ENCODE measurements at regions not wholly inside any gene's neighbourhood (a gene's known extent, or its start where the extent isn't known, plus 50 kb on each side); places are given as distances from the start of the nearest gene placed in this dataset.

- no peak for DNase-seq (ENCODE audit: low read depth)
Measured at GRCh38 chr12:132439333-132439904, 50.5 kb upstream of the FBRSL1 start.

DNA sequence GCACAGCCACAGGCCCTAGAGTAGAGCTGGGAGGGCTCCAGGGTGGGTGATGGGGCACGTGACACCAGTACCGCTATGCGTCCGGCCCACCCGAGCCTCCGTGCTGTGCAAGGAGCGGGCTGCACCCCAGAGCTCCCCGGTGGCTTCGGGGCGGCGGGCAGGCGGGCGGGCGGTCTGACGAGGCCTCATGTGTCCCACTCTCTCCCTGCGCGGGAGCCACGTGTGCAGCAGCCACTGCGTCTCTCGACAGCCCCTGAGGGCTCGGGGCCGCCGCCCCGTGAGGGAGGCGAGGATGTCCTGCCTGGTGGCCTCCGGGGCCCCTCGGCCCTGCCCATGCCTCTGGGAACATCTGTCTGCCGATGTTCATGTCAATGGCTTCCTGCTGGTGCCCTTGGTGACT lies 51.2 kb upstream of the FBRSL1 start:
- no peak for DNase-seq (ENCODE audit: low read depth)

- DNase-seq (ENCODE audit: low read depth) = no peak
Measured at GRCh38 chr12:132437943-132438700, 51.8 kb upstream of the FBRSL1 start.

DNA sequence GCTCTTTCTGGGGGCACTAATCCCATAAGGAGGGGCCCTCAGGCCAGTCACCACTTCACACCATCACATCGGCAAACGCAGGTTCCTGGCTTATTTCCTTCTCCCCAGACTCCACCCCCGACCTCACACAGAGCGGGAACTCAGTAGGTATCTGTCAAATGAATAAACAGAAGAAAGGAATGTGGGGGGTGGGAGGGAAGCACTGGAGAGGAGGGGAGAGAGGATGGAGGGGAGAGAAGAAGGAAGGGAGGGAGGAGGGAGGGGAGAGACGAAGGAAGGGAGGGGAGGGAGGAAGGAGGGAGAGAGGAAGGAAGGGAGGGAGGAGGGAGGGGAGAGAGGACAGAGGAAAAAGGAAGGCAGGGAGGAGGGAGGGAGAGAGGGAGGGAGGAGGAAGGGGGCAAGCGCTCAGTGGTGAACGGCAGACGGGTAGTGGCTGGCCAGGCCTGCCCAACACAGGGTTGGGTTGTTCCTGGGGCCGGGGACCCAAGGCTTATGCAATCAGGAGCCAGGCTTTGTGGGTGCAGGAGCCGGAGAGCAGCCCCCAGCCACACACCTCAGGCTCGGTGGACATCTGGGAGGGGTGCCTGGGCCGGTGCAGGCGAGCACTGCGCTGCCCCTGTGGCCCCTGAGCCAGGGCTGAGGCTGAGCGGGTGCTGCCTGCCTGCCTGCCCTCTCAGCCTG lies 52.6 kb upstream of the FBRSL1 start:
- DNase-seq (ENCODE audit: low read depth) = no peak

GRCh38 chr12:132436791-132437251 lies 53.1 kb upstream of the FBRSL1 start:
- no peak for DNase-seq (ENCODE audit: low read depth)

DNA sequence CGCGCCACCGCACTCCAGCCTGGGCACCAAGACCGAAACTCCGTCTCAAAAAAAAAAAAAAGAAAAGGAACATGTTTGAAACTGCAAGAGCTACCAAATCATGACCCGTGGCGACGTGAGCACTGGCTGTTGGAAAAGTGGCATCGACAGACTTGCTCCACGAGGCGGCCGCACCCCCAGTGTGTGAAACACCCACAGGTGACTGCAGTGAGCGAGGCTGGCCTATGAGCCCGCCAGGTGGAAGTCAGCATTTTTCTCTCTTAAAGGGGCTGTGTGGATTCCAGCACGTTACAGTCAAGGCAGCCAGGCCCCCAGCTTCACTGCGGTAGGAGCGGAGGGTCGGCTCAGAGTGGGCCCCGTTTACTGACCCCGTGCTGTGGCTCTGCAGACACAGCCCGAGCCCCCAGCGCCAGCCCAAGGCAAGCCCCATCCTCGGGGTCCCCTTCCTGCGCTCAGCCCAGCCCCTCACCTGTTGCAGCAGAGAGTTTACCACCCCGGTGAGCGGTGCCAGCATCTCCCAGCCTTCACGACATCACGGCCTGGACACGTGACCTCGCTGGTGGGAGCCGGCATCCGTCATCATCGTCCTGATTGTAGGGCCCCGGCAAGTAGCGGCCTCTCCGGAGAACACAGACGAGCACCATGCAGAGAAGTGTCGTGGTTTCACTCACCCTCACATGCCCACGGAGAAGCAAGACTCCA lies 54.3 kb upstream of the FBRSL1 start:
- no peak for DNase-seq (ENCODE audit: low read depth)

GRCh38 chr12:132433641-132434395 lies 56.1 kb upstream of the FBRSL1 start:
- DNase-seq (ENCODE audit: low read depth) = no peak

DNA sequence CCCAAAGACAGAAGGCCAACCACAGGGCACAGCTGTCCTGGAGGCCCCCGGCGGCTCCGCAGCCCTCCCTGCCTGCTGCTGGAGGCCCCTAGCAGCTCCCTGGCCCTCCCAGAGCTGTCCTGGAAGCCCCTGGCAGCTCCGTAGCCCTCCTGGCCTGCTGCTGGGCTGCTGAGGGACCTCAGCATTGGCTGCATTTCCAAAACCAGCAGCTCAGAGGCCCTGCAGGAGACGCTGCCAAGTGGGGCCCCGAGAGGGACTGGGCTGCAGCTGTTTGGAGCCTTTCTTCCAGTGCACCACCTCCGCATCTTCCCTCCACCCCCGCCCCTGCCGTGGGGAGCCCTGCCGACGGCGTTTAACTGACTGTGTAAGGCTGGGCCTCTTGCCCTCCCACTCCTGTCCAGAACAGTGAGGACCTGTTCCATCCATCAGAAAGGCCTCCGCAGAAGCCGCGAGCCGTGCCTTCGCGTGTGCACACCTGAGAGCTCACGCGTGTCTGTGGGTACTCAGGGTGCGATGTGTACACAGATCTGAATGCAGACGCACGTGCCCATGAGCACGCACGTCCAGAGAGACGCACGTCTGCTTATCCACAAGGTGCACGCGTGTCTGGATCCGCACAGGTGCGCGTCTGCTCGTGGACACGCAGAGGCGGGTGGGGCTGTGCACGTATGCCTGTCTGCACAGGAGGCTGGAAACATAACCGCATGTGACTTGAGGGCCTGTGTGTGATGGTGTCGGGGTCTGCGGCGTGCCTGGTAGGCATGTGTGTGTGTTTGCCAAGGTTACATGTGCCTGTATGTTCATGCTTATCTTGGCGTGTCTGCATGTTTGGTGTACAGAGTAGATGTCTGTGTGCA lies 57.0 kb upstream of the FBRSL1 start:
- DNase-seq (ENCODE audit: low read depth) = no peak

- DNase-seq (ENCODE audit: low read depth) = no peak
Measured at GRCh38 chr12:132432126-132432705, 57.7 kb upstream of the FBRSL1 start.

DNA sequence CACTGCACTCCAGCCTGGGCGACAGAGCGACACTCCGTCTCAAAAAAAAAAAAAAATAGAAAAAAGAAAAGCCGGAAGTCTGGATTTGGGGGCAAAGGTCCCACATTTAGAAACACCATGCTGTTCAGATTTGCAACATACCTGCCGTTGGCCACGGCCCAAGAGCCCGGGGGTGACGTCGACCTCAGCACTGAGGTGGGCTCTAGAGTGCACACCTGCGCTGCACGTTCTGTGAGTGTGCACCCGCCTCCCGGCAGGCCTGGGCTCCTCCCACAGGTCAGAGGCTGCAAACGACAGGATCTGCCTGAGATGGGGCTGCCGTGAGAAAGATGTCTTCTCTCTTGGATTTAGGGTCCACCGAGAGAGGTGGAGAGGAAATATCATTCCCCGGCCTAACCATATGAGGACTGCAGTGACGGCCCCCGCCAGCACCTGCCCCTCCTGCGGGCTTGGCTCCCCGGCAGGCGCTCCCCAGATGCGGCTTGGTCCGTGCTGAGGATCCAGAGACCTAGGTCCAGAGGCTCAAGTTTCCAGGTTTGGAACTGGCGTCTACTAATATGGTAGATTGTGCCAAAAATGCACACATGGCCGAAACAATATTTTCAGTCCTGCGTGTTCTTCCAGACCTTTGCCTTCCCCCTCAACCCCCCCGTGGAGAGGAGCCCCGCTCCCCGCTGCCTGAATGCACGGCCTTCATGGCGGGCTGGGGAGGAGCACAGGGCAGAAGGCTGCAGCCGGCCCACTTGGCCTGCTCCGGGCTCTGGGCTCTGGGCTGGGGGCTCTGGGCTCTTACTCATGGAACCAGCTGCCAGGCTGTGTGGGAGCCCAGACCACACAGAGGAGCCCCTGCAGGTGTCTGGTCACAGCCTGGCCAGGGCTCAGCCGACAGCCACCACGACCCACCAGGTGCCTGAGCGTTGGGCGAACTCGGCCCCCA lies 58.8 kb upstream of the FBRSL1 start:
- no peak for DNase-seq (ENCODE audit: low read depth)

GRCh38 chr12:132429946-132430643 lies 59.9 kb upstream of the FBRSL1 start:
- no peak for DNase-seq (ENCODE audit: low read depth)

- no peak for DNase-seq (ENCODE audit: low read depth)
Measured at GRCh38 chr12:132429602-132429945, 60.4 kb upstream of the FBRSL1 start.

DNA sequence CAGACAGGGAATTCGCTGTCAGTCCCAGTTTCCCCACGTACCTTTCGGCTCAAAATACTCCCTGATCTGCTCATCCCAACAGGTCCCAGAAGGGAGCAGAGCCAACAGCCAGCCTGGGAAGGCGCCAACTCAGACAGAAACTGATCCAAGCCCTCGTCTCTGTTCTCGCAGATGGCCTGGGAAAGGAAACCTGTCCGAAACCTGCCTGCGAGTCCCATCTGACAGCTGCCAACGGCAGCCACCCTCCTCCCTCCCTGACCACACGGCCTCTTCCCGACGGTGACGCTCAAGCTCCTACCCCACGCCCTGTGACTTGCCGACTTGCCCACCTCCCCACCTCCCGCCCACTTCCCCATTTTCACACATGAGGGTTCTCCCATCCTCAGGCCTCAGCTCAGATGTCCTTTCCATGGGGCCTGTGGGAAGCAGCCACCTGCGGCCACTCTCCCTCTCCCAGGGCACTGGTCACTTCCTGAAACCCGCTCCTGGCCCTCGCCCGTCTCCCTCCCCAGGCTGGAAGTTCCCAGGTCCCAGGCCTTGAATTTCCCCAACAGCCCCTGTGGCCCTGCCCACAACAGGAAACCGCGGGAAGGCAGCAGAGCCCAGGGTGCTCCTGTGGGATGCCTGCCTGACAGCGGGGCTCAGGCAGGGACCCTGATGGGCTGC lies 60.9 kb upstream of the FBRSL1 start:
- DNase-seq (ENCODE audit: low read depth) = no peak

DNA sequence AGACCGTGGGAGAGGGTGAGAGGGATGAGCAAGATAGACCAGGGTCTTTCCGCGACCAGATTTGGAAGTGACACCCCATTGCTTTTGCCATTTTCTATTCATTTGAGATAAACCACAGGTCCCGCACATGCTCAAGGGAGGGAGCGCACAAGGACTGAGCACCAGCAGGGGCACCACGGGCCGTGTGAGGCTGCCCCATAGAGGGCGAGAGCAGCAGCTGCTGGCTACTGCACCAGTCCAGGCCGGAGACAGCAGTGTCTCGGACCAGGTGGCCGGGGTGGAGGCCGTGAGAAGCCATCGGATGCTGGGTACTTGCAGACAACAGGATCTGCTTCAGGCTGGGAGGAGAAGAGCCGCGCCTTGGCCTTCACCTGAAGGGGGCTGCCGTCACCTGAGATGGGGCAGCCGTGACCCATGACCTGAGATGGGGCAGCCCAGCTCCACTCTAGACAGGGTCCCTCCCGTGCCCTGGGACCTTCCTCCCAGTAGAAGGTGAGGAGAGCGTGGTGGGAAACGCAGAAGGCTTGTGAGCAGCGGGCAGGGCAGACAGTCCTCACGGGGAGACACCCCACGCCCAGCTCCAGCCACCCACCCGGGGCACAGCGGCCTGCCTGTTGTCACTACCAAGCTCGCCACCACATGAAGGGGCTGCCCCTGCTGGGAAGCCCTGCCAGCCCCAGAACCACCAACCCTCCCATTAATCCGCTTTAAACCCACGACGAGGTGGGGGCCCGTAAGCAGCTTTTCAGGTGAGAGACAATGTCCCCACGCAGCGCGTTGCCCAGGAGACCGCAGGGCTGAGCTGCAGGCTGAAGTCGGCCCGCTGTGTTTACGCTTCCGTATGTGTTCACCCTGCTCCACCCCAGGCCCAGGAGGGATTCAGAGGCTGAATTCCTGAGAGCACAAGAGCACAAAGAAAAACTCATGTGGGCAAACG lies 61.7 kb upstream of the FBRSL1 start:
- no peak for DNase-seq (ENCODE audit: low read depth)

DNA sequence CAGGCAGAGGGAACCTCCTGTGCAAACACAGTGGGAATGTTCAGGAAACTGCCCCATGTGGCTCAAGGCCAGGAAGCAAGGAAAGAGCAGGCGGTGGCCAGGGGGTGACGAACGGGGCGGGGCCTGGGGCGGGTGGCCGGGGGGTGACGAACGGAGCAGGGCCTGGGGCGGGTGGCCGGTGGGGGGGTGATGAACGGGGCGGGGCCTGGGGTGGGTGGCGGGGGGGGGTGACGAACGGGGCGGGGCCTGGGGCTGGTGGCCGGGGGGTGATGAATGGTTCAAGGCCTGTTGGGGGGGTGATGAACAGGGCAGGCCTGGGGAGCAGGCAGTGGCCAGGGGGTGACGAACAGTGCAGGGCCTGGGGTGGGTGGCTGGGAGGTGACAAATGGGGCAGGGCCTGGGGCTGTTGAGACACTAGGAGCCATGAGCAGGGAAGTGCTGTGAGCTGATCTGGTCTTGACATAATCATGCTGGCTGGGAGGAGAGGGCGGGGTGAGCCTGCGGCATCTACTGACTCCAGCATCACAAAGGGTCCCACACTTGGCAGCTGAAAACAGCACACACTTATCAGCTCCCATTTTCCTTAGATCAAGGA lies 62.7 kb upstream of the FBRSL1 start:
- DNase-seq (ENCODE audit: low read depth) = no peak

DNA sequence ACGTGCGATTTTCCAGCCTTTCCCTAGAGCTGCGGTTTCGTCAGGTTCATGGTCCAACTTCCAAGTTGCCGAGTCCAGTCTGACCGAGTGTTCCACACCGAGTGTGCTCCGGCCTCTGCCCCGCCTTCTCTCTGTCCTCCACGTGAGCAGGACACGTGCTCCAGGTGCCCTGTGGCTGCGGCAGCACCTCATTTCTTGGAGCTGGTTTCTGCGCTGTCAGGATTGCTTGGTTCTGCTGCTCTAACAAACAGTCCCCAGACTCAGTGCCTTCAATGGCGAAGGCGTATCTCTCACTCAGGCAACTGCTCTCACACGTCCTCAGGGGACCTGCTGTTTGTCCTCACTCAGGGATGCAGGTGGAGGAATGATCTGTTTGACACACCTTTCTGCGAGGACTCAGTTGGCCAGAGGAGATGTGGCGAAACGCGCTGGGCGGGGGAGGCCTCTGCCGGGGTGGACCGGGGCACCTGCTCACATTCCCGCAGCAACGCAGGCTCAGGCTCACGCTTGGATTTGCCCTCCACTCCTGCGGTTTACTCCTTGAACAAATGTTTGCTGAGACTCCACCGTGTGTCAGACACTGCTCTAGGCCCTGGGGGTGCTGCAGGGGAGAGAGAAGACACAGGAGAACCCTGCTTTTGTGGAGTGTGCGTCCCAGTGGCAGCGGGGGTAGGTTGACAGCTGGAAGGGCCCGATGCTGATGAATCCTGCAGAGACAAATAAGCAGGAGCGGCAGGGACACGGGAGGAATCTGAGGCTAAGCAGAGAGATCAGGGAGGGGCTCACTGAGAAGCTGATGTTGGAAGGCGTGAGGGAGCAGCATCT lies 63.4 kb upstream of the FBRSL1 start:
- no peak for DNase-seq (ENCODE audit: low read depth)

Data from HS-27A (cell line).